Activated CD4-positive, alpha-beta T cell treated with anti-CD3 and anti-CD28 coated beads, Interleukin-2, amount 50 U/mL, for 24 hours (primary cell): ENCODE measurements at regions not wholly inside any gene's neighbourhood (a gene's known extent, or its start where the extent isn't known, plus 50 kb on each side); places are given as distances from the start of the nearest gene placed in this dataset.
"Not testable (repeated sequence)": the region's sequence is repeated elsewhere in the genome, so short reads cannot be mapped to it uniquely, and the experiment has no call there.

Experiments
- DNase-seq, 2 donors: peaks; one replicate each; pipeline ENCODE4 v3.0.0-alpha.2; 2020; ENCODE audit warnings: low read depth in 1 of 2, low spot score in 1 of 2

DNA sequence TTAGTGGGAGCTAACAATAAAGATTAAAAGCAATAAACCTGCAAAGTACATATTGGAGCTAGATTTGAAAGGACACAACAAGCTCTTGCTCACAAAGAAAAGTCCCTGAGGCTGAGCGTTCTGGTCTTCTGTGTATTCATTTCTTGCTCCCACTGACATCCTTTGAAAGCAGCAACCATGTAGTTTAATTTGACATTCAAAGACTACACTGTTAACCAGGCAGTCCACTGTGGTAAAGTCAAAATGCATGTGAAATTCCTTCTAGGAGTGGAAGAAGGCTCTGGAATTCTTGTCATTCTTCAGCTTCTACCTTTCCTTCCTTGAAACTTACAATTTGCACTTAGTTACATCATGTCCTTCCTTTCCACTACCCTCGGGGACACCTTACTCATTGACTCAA lies 480.7 kb downstream of the CSNK1G3 start:
- DNase-seq = no peak

DNA sequence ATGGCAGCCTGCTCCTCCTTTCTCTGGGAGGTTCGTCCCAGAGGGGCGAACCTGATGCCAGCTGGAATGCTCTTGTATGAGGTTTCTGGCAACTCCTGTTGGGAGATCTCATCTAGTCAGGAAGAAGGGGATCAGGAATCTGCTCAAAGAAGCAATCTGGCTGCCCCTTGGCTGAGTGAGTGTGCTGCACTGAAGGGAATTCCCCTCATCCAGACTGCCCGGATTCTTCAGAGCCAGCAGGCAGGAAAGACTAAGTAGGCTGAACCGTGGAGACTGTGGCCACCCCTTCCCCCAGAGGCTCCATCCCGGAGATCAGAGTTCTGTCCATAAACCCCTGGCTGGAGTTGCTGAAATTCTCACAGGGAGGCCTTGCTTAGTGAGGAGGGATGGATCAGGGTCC lies 476.0 kb downstream of the CSNK1G3 start:
- no peak for DNase-seq

DNA sequence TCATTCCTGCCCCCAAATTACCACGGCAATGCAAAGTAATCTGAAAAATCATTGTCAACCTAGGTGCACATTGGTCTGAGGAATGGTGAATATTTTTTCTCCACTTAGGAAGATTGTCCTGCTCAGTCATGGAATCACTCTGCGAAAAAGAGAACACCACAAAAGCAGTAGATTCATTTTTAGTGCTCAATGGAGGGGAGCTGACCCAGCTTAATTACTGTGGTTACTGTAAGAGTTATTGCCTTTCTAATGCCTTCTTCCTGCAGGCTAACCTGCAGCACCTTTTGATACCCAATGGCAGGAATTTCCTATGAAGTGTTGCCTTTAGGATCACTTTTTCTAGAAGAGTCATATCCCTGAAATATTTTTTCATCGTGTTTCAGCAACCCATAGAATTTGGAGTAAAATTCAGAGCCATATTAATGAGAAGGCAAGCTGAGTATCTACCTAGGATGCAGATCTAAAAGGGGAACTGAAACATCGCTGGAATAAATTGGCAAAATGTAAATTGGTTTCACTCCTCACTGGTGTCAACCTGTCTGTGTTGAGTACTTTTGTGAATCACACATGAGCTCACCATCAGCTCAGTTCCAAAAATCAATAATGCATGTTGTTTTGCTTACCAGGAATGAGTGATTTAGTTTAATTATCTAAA lies 464.5 kb downstream of the CSNK1G3 start:
- DNase-seq = no peak

DNA sequence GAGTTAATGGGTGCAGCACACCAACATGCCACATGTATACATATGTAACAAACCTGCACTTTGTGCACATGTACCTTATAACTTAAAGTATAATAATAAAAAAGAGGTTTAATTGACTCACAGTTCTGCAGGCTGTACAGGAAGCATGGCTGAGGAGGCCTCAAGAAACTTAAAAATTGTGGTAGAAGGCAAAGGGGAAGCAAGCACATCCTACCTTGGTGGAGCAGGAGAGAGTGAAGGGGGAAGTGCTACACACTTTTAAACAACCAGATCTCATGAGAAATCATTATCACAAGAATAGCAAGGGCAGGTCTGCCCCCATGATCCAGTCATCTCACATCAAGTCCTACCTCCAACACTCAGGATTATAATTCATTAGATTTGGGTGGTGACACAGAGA lies 463.5 kb downstream of the CSNK1G3 start:
- DNase-seq = not testable (repeated sequence)

DNA sequence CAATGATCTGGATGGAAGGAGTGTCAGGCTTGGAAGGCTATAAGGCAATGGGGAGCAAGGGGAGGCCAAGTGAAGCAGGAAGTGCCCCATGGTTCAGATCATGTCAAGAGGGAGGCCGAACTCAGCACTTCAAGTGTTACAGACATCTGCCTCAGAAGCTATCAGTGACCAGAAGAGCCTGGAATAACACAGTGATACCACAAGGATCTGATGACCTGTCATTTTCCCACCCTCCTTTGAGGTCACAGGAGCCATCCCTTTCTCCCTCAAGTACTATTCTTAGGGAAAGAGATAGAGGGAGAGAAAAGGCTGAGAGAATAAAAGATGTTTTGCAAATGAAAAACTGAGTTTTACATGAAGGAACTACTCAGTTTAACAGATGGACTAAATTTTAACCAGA lies 454.8 kb downstream of the CSNK1G3 start:
- no peak for DNase-seq

DNA sequence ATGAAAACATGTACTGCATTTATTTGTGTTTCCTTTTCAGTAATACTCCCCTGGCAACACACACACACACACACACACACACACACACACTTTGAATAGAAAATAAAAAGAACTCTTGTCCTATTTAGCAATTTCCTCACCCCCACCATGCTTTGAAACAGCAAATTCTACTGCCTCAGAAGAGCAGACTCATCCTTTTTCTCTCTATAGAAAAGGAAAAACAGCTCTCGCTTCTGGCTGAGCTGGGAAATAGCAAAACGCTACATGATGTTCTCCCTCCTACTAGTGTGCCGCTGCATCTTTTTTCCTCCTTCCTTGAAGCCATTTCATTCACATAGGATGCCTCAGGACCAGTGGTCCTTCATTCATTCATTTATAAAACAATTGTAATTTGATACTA lies 453.6 kb downstream of the CSNK1G3 start:
- no peak for DNase-seq

DNA sequence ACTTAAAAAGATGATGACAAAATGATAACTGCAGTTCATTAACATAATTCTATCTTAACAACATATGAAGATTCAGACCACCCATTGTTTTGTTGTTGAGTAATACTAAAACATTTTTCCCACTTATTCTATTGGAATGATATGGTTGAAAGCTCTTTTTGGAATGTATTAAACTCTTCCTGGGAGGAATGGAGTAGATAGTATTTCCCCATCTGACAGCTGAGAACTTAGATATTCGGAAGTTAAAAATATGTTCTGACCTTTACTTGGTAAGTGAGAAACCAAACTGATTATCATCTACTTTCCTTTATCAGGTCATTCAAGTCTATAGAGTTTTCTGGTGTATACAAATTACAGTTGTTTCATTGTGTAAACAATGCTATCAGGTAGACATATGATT lies 452.9 kb downstream of the CSNK1G3 start:
- no peak for DNase-seq

DNA sequence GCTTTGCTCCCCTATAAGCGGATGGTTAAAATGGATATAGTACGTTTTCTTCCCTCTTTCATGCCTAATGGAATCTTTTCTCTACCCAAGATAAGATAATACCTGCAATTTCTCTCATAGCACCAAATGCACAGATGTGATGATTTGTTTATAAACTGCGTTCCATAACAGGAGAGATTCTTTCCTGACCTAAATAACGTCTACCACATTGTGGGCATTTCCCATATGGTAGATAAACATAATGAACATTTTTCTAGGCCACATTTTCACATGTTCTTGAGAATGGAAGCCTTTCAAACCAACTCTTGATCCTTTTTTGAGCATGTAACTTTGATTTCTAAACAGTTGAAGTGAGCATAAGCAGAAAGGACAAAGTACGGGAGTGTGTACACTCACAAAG lies 448.5 kb downstream of the CSNK1G3 start:
- DNase-seq = no peak

DNA sequence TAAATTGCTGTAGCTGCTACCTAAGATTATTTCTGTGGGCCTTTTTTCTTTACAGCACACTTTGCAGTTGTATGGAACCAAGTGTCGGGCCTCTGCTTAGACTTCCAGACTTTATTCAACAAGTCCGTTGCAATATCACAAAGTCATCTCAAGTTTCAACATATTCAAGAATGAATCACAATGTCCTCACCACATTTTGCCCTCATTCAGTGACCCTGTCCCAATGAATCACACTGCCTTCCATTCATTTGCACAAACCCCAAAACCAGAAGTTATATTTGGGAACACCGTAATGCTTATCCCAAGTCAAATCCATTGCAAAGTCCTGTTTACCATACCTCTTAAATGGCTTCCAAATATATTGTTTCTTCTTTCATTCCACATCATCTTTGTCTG lies 439.6 kb downstream of the CSNK1G3 start:
- DNase-seq = no peak

DNA sequence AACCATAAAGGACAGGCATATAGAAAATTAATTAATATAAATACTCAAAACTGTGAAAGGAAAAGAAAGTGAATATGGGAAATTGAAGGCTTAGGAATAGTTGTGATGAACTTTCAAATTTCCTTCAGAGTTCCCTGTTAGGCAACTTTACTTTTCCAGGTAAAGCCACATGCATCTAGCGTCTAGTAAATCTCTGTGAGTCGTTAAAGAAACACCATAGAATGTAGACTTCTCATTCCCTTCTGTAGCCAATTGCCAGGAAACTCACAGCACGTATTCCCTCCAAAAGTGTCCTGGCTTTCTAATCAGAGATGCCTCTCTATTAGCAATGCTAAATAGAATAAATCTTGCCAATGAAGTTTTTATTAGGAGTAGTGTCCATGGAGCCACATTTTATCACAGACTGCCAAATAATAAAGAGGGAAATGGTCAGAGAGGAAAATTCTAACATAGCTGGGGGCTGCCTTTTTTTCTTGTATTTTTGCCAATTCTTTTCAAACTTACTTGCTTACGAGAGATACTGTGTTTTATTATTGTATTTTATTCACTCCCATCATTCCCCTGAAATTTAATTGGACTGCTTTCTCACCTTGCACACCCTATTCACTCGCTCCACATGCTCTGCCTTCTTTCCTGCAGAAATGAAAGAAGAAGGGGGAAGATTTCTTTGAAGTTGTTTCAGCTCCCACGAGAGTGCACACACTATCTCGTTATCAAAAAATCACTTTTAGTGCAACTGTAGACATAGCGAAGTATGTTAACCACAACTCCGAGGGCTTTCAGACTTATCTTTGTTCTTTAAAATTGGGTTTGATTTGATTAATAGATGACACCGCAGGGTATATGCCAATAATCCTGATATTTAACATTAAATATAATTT lies 439.0 kb downstream of the CSNK1G3 start:
- no peak for DNase-seq

DNA sequence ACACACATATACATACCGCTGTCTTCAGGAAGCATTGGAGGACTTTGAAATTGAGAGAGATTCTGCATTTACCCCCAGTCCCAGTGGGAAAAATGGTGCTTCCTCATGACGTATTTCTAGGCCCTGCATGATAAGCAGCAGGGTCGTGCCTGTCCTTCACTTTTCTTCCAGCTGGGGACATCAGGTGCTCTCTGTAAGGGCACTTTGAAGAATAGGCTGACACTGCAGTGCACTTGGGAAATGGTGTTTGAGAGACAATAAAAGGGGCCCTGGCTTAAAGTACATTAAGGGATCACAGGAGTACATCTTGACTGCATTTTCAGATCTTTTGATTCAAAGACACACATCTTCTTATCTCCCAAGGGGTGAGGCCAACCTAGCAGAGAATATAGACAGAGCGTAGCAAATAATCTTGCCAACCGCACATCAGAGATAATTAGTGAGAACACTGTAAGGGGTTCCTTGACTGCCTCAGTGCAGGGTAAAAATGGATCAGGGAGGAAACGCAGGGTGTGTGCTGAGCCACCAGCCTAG lies 437.9 kb downstream of the CSNK1G3 start:
- DNase-seq = no peak

DNA sequence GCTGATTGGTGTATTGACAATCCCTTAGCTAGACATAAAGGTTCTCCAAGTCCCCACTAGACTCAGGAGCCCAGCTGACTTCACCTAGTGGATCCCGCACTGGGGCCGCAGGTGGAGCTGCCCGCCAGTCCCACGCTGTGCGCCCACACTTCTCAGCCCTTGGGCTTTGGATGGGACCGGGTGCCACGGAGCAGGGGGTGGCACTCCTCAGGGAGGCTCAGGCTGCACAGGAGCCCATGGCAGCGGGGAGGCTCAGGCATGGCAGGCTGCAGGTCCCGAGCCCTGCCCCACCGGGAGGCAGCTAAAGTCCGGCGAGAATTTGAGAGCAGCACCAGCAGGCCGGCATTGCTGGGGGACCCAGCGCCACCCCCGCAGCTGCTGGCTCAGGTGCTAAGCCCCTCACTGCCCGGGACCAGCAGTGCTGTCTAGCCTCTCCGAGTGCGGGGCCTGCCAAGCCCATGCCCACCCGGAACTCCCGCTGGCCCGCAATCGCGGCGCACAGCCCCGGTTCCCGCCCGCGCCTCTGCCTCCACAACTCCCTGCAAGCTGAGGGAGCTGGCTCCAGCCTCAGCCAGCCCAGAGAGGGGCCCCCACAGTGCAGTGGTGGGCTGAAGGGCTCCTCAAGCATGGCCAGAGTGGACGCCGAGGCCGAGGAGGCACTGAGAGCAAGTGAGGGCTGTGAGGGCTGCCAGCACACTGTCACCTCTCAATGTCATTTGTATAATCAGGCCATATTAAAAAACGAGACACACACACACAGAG lies 437.2 kb downstream of the CSNK1G3 start:
- no peak for DNase-seq

DNA sequence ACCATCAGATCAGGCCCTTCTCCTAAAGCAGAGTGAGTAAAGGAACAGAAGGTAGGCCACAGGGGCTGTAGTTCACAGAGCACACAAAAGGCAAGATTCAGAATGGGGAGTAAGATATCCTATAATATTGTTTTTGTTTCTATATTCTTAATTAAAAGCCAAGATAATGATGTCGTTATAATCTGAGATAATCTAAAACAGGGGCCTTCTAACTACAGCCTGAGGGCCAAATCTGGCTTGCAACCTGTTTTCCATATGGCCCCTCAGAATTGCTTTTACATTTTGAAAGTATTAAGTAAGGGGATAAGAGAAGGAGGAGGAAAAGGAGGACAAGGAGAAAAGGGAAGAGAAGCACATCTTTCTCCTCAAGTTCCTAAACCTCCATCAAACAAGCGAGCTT lies 435.8 kb downstream of the CSNK1G3 start:
- DNase-seq = no peak

DNA sequence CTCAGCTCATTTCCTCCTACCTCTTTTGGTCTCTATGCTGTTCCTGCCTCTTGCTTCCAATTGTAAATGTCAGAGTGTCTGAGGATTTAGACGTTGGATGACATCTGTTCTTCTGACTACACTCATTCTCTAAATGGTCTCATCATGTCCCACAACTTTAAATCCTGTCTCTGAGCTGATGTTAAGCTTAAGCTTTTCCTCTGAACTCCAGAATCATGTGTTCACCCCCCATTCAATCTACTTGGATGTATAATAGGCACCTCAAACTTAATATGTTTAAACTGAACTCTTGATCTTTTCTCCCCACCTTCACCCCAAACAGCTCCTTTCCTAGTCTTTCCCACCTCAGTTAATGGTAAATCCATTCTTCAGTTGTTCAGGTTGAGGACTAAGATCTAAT lies 433.6 kb downstream of the CSNK1G3 start:
- DNase-seq = no peak

DNA sequence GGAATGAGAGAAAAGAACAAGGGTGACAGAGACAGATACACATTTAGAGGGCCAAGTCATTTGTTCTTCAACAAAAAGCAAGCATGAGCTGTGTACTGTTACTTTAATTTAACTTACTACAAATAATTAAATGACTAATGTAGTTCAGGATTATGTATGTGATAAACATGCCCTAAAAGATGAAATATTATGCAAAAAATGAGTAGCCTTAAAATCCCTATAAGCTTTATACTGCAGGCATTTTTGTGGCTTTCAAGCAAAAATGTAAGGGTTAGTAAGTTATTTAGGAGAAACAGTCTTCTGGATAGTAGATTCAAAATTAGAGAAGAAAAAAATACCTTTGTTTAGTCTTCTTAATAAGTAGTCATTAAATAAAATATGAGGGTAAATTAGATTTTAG lies 431.2 kb downstream of the CSNK1G3 start:
- no peak for DNase-seq

DNA sequence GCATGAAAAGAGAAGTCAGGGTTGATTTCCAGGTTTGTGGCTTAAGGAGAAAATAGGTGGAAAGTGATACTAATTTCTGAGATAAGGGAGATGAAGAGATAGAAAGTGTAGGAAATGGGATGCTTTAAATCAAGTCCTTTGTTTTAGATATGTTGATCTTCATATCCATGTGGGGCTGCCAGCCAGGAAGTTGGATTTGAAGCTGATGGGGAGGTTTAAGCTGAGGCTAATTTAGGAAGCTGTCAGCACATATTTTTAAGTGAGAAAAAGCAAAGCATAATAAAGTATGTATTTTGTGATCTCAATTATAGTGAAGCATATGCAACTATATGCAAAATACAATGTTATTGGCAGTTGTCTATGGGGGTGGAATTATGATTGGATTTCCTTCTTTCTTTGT lies 428.4 kb downstream of the CSNK1G3 start:
- no peak for DNase-seq

DNA sequence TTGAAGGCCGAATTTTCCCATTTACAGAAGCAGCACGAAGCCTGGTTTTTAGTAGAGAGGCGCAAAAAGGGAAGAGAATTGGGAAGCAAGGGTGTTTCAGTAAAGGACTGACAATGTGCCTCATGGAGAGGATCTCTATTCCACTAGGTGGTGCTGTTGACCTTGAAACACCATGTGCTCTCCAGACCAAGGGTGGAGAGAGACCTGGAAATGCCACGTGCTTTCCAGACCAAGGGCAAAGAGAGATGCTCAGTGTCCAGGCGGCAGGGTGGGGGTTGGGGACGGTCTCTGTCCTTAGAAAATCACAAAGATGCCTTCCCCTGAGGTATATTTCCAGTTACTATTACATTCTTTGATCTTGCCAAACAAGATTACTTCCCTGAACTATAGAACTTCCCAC lies 425.3 kb downstream of the CSNK1G3 start:
- no peak for DNase-seq

DNA sequence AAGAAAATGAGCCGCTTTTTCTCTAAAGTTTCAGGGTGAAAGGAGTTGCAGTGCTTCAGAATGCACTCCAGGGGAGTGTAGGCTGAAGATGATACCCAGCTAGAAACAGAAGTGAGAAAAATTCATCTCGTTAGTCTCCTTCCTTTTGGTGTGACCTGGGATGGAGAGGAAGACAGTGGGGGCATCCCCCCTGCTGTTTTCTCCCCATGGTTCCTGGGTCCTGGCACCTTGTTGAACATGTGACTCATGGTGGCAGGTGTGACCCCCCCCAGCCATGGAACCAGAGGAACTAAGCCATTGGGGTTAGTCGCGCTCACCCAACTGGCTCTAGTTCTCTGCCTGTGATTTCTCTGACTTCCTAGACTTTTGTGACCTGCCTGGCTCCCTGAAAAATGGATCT lies 424.6 kb downstream of the CSNK1G3 start:
- no peak for DNase-seq

DNA sequence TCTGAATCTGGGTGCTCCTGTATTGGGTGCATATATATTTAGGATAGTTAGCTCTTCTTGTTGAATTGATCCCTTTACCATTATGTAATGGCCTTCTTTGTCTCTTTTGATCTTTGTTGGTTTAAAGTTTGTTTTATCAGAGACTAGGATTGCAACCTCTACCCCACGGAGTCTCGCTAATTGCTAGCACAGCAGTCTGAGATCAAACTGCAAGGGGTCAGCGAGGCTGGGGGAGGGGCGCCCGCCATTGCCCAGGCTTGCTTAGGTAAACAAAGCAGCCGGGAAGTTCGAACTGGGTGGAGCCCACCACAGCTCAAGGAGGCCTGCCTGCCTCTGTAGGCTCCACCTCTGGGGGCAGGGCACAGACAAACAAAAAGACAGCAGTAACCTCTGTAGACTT lies 421.8 kb downstream of the CSNK1G3 start:
- not testable (repeated sequence) for DNase-seq

DNA sequence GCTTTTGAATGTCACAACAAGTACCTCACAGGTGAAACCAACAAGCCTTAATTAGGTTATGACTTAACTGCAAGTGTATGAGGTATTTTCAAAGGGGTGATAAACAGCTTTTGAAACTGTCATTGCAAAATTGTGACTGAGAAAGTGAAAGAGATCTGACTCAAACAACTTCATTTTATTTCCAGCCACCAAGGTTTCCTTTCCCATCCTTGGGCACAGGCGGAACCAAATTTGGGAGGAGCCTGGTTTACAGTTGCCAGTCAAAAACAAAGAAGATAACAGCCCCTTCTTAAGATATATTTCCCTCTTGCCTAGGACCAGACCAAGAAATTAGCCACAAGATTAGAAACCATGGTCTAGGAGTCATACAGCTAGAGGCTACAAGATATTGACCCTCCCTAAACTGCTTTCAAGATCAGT lies 417.1 kb downstream of the CSNK1G3 start:
- DNase-seq = no peak

DNA sequence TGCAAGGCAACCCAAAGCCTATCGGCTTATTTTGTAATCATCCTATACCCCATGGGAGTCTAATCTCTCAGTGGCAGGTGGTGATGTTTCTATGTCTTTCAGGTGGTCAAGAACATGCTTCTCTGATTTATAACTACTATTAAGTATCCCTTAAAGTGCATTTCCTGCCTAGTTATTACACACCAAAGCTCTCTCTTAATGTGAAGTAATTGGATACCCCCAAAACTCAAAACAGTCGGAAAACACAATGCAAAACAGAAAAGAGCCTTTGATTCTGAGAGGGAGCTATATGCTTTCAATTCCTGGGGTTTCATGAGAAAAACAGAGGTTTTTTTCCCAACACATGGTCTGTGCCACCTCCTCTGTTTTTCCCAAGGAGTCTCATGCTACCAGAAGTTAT lies 416.4 kb downstream of the CSNK1G3 start:
- DNase-seq = no peak

DNA sequence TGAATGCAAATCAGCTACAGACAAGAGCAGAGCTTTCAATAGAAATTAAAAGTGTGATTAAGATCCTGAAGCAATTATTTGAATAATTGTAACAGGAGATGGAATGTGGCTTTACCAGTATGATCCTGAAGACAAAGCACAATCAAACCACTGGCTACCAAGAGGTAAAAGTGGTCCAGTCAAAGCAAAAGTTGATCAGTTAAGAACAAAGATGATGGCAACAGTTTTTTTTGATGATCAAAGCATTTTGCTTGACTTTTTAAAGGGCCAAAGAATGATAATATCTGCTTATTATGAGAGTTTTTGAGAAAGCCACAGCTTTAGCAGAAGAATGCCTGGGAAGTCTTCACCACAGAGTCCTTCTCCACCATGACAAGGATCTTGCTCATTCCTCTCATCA lies 409.2 kb downstream of the CSNK1G3 start:
- no peak for DNase-seq
